HUES6 (cell line): ENCODE measurements at regions not wholly inside any gene's neighbourhood (a gene's known extent, or its start where the extent isn't known, plus 50 kb on each side); places are given as distances from the start of the nearest gene placed in this dataset.
"Not testable (repeated sequence)": the region's sequence is repeated elsewhere in the genome, so short reads cannot be mapped to it uniquely, and the experiment has no call there.

Experiments used
- H3K27ac ChIP-seq: 2 replicates; pipeline ENCODE4 v1.7.0; 2013; ENCODE audit warnings: low read depth, mild to moderate bottlenecking, low read length, inconsistent platforms
- H3K27me3 ChIP-seq: 2 replicates; pipeline ENCODE4 v1.6.1; 2013; ENCODE audit warnings: low read length; ENCODE audit not compliant: control insufficient read depth, insufficient read depth
- H3K36me3 ChIP-seq: 2 replicates; pipeline ENCODE4 v1.6.1; 2013; ENCODE audit warnings: low read length; ENCODE audit not compliant: control insufficient read depth, insufficient read depth
- H3K4me1 ChIP-seq: 2 replicates; pipeline ENCODE4 v1.6.1; 2013; ENCODE audit warnings: low read length; ENCODE audit not compliant: control insufficient read depth, insufficient read depth
- H3K4me3 ChIP-seq: 2 replicates; pipeline ENCODE4 v1.5.1; 2013; ENCODE audit warnings: low read depth, low read length
- H3K9ac ChIP-seq: one replicate; pipeline ENCODE4 v1.6.1; 2013; ENCODE audit warnings: mild to moderate bottlenecking, low read length
- H3K9me3 ChIP-seq: 2 replicates; pipeline ENCODE4 v1.6.1; 2013; ENCODE audit warnings: low read depth, low read length; ENCODE audit not compliant: control insufficient read depth, insufficient read depth

GRCh38 chr10:78096486-78096885, 62.8 kb downstream of the RPS24 start:
- not testable (repeated sequence) for H3K9me3 ChIP-seq, H3K9ac ChIP-seq, H3K27ac ChIP-seq, H3K36me3 ChIP-seq, H3K27me3 ChIP-seq
- Histone ChIP-seq H3K4me3 (peak overlapping the region; percentile 8; the same call in 1 of the 2 replicates), H3K4me1 (peaks cover 11% of the 10 kb centered on the region; the same call in 1 of the 2 replicates)

- H3K4me3 ChIP-seq, H3K36me3 ChIP-seq, H3K27ac ChIP-seq, H3K27me3 ChIP-seq, H3K9ac ChIP-seq, H3K4me1 ChIP-seq: not testable (repeated sequence)
- H3K9me3 ChIP-seq, result peaks cover 30% of the 10 kb centered on the region
Measured at GRCh38 chr10:78102593-78102992, 68.9 kb downstream of the RPS24 start.

- Histone ChIP-seq H3K4me1 (peaks cover 8% of the 10 kb centered on the region), H3K9me3 (peaks cover 35% of the 10 kb centered on the region), H3K4me3 (no peak overlapping the region), H3K27ac (no peak overlapping the region), H3K9ac (no peak overlapping the region), H3K36me3 (no peaks in the 10 kb centered on the region), H3K27me3 (no peaks in the 10 kb centered on the region)
Measured at GRCh38 chr10:78109210-78109609, 75.5 kb downstream of the RPS24 start.

GRCh38 chr10:78115135-78115853, 81.6 kb downstream of the RPS24 start:
- no peak overlapping the region for H3K4me3 ChIP-seq
- 0 out of 2 replicates have a peak, but pooled peaks cover 5% of the 10 kb centered on the region for H3K27me3 ChIP-seq
- no peaks in the 10 kb centered on the region for H3K36me3 ChIP-seq
- no peaks in the 10 kb centered on the region for H3K4me1 ChIP-seq
- H3K27ac ChIP-seq, result no peak overlapping the region
- no peak overlapping the region for H3K9ac ChIP-seq
- no peaks in the 10 kb centered on the region for H3K9me3 ChIP-seq

- Histone ChIP-seq H3K4me3 (no peak overlapping the region), H3K9me3 (no peaks in the 10 kb centered on the region), H3K36me3 (no peaks in the 10 kb centered on the region), H3K9ac (no peak overlapping the region), H3K27ac (no peak overlapping the region), H3K27me3 (0 out of 2 replicates have a peak, but pooled peaks cover 5% of the 10 kb centered on the region), H3K4me1 (no peaks in the 10 kb centered on the region)
Measured at GRCh38 chr10:78116361-78116760, 82.7 kb downstream of the RPS24 start.

- Histone ChIP-seq H3K36me3 (no peaks in the 10 kb centered on the region), H3K4me3 (no peak overlapping the region), H3K9me3 (peaks cover 19% of the 10 kb centered on the region), H3K9ac (no peak overlapping the region), H3K27me3 (0 out of 2 replicates have a peak, but pooled peaks cover 5% of the 10 kb centered on the region), H3K4me1 (no peaks in the 10 kb centered on the region), H3K27ac (no peak overlapping the region)
Measured at GRCh38 chr10:78118591-78118990, 84.9 kb downstream of the RPS24 start.

- no peaks in the 10 kb centered on the region for H3K36me3 ChIP-seq
- no peak overlapping the region for H3K9ac ChIP-seq
- no peak overlapping the region for H3K27ac ChIP-seq
- H3K4me1 ChIP-seq, result no peaks in the 10 kb centered on the region
- H3K9me3 ChIP-seq, result peaks cover 24% of the 10 kb centered on the region
- no peak overlapping the region for H3K4me3 ChIP-seq
- H3K27me3 ChIP-seq, result no peaks in the 10 kb centered on the region
Measured at GRCh38 chr10:78121801-78122200, 88.1 kb downstream of the RPS24 start.

GRCh38 chr10:78124167-78124566, 90.5 kb downstream of the RPS24 start:
- H3K4me1 ChIP-seq, result no peaks in the 10 kb centered on the region
- H3K36me3 ChIP-seq, result no peaks in the 10 kb centered on the region

GRCh38 chr10:78129211-78129610, 95.5 kb downstream of the RPS24 start:
- H3K36me3 ChIP-seq, result no peaks in the 10 kb centered on the region
- no peak overlapping the region for H3K4me3 ChIP-seq
- no peak overlapping the region for H3K9ac ChIP-seq
- no peak overlapping the region for H3K27ac ChIP-seq
- H3K9me3 ChIP-seq, result 0 out of 2 replicates have a peak, but pooled peaks cover 4% of the 10 kb centered on the region
- no peaks in the 10 kb centered on the region for H3K27me3 ChIP-seq
- no peaks in the 10 kb centered on the region for H3K4me1 ChIP-seq

More at GRCh38 chr10:78124167-78124566, 90.5 kb downstream of the RPS24 start:
- no peak overlapping the region for H3K4me3 ChIP-seq
- H3K9me3 ChIP-seq, result peaks cover 24% of the 10 kb centered on the region
- no peak overlapping the region for H3K27ac ChIP-seq
- H3K27me3 ChIP-seq, result no peaks in the 10 kb centered on the region
- no peak overlapping the region for H3K9ac ChIP-seq

GRCh38 chr10:78130966-78131710, 97.5 kb downstream of the RPS24 start:
- Histone ChIP-seq H3K4me1 (peaks cover 4% of the 10 kb centered on the region; the same call in 1 of the 2 replicates), H3K9me3 (no peaks in the 10 kb centered on the region), H3K36me3 (no peaks in the 10 kb centered on the region), H3K27ac (no peak overlapping the region), H3K4me3 (no peak overlapping the region), H3K27me3 (no peaks in the 10 kb centered on the region), H3K9ac (no peak overlapping the region)

- Histone ChIP-seq H3K27ac (no peak overlapping the region), H3K9ac (no peak overlapping the region)
Measured at GRCh38 chr10:78134773-78135306, 101.2 kb downstream of the RPS24 start.

More at GRCh38 chr10:78134773-78135306, 101.2 kb downstream of the RPS24 start:
- Histone ChIP-seq H3K9me3 (no peaks in the 10 kb centered on the region), H3K4me1 (peaks cover 7% of the 10 kb centered on the region), H3K36me3 (no peaks in the 10 kb centered on the region), H3K4me3 (no peak overlapping the region), H3K27me3 (no peaks in the 10 kb centered on the region)
